Esophagus muscularis mucosa (tissue), 4 donors: ENCODE measurements at regions not wholly inside any gene's neighbourhood (a gene's known extent, or its start where the extent isn't known, plus 50 kb on each side); places are given as distances from the start of the nearest gene placed in this dataset.

ENCODE experiments used
- DNase-seq: peaks from one replicate; pipeline ENCODE4 v3.0.0-alpha.2; 2017; ENCODE audit errors: extremely low spot score
- H3K27ac ChIP-seq, 4 donors: fragments of 200-600 bp; sonication (generic); replicated peaks in 1 of 4; 1 replicate in 3 of 4; 2 replicates in 1 of 4; pipeline ENCODE4 v1.5.1; 2016 to 2019; ENCODE audit warnings: mild to moderate bottlenecking in 1 of 4
- H3K27me3 ChIP-seq, 4 donors: fragments of 200-600 bp; sonication (generic); one replicate each; pipeline versions ENCODE4 v1.5.1 to v1.6.0; 2016 to 2019
- H3K36me3 ChIP-seq, 4 donors: fragments of 200-600 bp; sonication (generic); one replicate each; pipeline ENCODE4 v1.5.1; 2016 to 2019
- H3K4me1 ChIP-seq, 4 donors: fragments of 200-600 bp; sonication (generic); one replicate each; pipeline ENCODE4 v1.5.1; 2016 to 2019
- H3K4me3 ChIP-seq, 4 donors: fragments of 200-600 bp; sonication (generic); 1 replicate in 2 of 4; 2 replicates in 2 of 4; pipeline ENCODE4 v1.5.1; 2016 to 2019; ENCODE audit warnings: mild to moderate bottlenecking in 4 of 4, moderate library complexity in 1 of 4
- H3K9me3 ChIP-seq, 4 donors: fragments of 200-600 bp; sonication (generic); 1 replicate in 3 of 4; 2 replicates in 1 of 4; pipeline ENCODE4 v1.5.1; 2016 to 2019
- CTCF ChIP-seq, 3 experiments: fragments of 200-600 bp in 2 of 3; fragments of 450-650 bp in 1 of 3; sonication (generic) in 2 of 3; IDR thresholded peaks; one replicate each; pipeline ENCODE4 v1.5.1; 2017 to 2019; ENCODE audit warnings: antibody characterized with exemption in 3 of 3, mild to moderate bottlenecking in 2 of 3, moderate library complexity in 1 of 3
- EP300 ChIP-seq: sonication (generic); formaldehyde crosslinking; IDR thresholded peaks from one replicate; pipeline ENCODE4 v1.6.1; 2017; ENCODE audit warnings: antibody characterized with exemption
- POLR2A ChIP-seq: fragments of 450-650 bp; IDR thresholded peaks from one replicate; pipeline ENCODE4 v1.6.1; 2017; ENCODE audit warnings: antibody characterized with exemption, moderate library complexity, mild to moderate bottlenecking, low read depth
- POLR2AphosphoS5 ChIP-seq, 2 donors: sonication (generic); formaldehyde crosslinking; IDR thresholded peaks; one replicate each; pipeline ENCODE4 v1.6.1; 2017; ENCODE audit warnings: antibody characterized with exemption in 2 of 2
- WGBS: methylation state at CpG from one replicate; pipeline ENCODE4 v1.1.5; 2018; 5-methylcytosine and 5-hydroxymethylcytosine counted together
- intact Hi-C: fragments of 100-400 bp; cut with DNase I; formaldehyde crosslinking; loops from one replicate; pipeline ENCODE4 v1.15.1; 2023

DNA sequence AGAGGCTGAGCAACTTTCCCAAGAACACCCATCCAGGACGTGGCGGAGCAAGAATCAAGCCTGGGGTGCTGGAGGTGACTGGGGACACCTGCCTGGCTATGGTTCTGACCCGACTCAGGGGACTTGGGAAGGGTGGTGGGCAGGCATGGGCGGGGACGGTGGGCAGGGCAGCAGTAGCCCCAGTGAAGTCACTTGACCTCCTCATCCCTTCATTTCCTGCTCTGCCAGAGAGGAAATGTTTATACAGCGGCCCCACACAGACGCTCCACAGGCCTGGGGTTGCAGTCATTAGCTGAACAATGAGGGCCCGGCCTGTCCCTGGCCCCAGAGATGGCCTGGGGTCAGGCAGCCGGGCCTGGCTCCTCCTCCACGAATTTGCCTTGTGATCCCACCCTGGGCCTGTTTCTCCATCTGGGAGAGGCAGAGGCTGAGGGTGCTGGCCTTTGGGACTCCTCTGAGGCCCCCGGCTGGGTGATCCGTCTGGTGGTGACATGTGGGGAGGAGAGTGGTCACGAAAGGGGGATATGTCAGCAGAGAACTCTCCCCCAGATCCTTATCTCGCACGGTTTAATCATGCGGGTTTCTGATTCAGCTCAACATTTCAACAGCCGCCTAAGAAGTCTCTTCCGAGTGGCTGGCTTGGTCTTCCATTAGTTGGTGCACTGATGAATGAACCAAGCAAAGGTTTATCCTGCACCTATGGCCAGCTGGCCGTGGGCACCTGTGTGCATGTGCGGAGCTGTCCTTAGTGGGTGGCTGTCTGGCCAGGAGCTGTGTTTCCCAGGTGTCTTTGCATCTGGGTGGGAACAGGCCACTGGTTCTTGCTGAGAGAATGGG is 175.9 kb downstream of the IRF8 start:
- H3K4me3 ChIP-seq = no peak overlapping the region
- peaks cover 0 to 23% (median 8%) of the 10 kb centered on the region in 4 donors for H3K4me1 ChIP-seq
- H3K36me3 ChIP-seq = no peaks in the 10 kb centered on the region
- no peak for DNase-seq
- H3K27me3 ChIP-seq = no peaks in the 10 kb centered on the region
- H3K9me3 ChIP-seq = no peaks in the 10 kb centered on the region
- intact Hi-C loops = loop anchor here (10.0 kb wide), 1 partner anchor 140 kb away; no protein-coding TSS in a partner anchor
- H3K27ac ChIP-seq = no peak overlapping the region
- TF ChIP-seq EP300 (no peak), CTCF (IDR thresholded peaks at IDR 0.05) (no peak), POLR2AphosphoS5 (IDR thresholded peaks at IDR 0.05) (no peak), POLR2A (no peak)
- WGBS = 80% methylated on average over 16 of the region's 20 CpGs

DNA sequence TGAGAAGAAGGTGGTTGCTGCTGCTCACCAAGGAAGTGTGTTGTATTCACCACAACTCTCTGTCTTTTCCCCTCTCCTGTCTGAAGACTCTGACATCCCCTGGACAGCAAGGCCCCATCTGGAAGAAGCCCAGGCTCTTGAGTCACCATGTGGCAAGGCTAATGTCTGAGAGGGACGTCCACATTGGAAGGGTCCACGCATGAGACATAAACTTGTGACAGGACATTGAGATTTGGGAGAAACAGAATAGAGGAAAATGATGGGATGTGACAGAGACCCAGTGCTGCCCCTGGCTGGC is 176.5 kb downstream of the IRF8 start:
- TF ChIP-seq POLR2AphosphoS5 (IDR thresholded peaks at IDR 0.05) = no peak
- TF ChIP-seq POLR2A = no peak
- no peak for TF ChIP-seq EP300
- TF ChIP-seq CTCF (IDR thresholded peaks at IDR 0.05) = no peak
- intact Hi-C loops = loop anchor here (10.0 kb wide), 1 partner anchor 139 kb away; no protein-coding TSS in a partner anchor
- no peak for DNase-seq

DNA sequence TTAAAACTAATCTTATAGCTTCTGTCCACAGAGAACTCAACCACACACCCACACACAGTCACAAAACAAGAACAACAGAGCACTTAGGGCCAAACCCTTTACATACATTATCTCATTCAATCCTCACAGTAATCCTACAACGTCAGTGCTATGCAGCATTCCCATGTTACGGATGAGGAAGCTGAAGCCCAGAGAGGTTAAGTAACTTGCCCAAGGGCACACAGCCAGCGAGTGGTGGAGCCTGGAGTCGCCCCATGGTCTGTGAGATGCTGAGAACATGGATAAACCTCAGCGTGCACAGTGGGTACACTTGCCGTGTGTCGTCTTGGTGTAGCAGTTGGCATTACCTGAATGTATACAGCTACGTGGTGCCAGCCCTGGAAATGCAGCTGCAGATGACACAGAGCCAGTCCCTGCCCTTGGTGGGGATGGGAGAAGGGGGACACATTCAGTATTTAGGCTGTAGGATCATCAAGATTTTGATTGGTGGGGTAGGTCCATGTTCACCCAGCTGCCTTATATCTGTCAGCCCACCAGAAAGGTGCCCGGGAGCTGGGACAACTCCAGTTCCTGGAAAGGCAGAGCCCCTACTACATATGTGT is 177.0 kb downstream of the IRF8 start:
- intact Hi-C loops = loop anchor here (10.0 kb wide), 1 partner anchor 139 kb away; no protein-coding TSS in a partner anchor
- no peak for DNase-seq
- Histone ChIP-seq H3K36me3 (no peaks in the 10 kb centered on the region), H3K4me1 (peaks cover 0 to 12% (median 3%) of the 10 kb centered on the region in 4 donors), H3K27ac (no peak overlapping the region), H3K27me3 (no peaks in the 10 kb centered on the region), H3K4me3 (no peak overlapping the region), H3K9me3 (no peaks in the 10 kb centered on the region)
- TF ChIP-seq EP300 = no peak
- TF ChIP-seq POLR2A = no peak
- no peak for TF ChIP-seq CTCF (IDR thresholded peaks at IDR 0.05)
- TF ChIP-seq POLR2AphosphoS5 (IDR thresholded peaks at IDR 0.05) = no peak
- WGBS = 84% methylated on average over 8 of the region's 9 CpGs

More for the DNA sequence above, 176.5 kb downstream of the IRF8 start:
- H3K36me3 ChIP-seq = no peaks in the 10 kb centered on the region
- no peaks in the 10 kb centered on the region for H3K9me3 ChIP-seq
- no peak overlapping the region for H3K27ac ChIP-seq
- H3K27me3 ChIP-seq = no peaks in the 10 kb centered on the region
- peaks cover 0 to 17% (median 6%) of the 10 kb centered on the region in 4 donors for H3K4me1 ChIP-seq
- WGBS = 87% methylated on average over 2 of the region's 2 CpGs
- H3K4me3 ChIP-seq = no peak overlapping the region

GRCh38 chr16:86076606-86077005 is 177.6 kb downstream of the IRF8 start:
- intact Hi-C loops = loop anchor here (10.0 kb wide), 1 partner anchor 138 kb away; no protein-coding TSS in a partner anchor
- DNase-seq = no peak
- H3K4me3 ChIP-seq = no peak overlapping the region
- H3K4me1 ChIP-seq = peaks cover 0 to 10% (median 2%) of the 10 kb centered on the region in 4 donors
- H3K9me3 ChIP-seq = no peaks in the 10 kb centered on the region
- H3K27me3 ChIP-seq = no peaks in the 10 kb centered on the region
- no peaks in the 10 kb centered on the region for H3K36me3 ChIP-seq
- no peak overlapping the region for H3K27ac ChIP-seq
- no peak for TF ChIP-seq EP300
- WGBS = 100% methylated on average over 5 of the region's 5 CpGs

- intact Hi-C loops = loop anchor here (10.0 kb wide), 1 partner anchor 137 kb away; no protein-coding TSS in a partner anchor
Observed at GRCh38 chr16:86077243-86077940, 178.4 kb downstream of the IRF8 start.

More at GRCh38 chr16:86077243-86077940, 178.4 kb downstream of the IRF8 start:
- Histone ChIP-seq H3K4me1 (peaks cover 0 to 10% (median 2%) of the 10 kb centered on the region in 4 donors), H3K4me3 (no peak overlapping the region), H3K9me3 (no peaks in the 10 kb centered on the region), H3K36me3 (no peaks in the 10 kb centered on the region), H3K27ac (no peak overlapping the region), H3K27me3 (no peaks in the 10 kb centered on the region)
- no peak for DNase-seq
- TF ChIP-seq CTCF (IDR thresholded peaks at IDR 0.05) (no peak), POLR2A (no peak), EP300 (no peak), POLR2AphosphoS5 (IDR thresholded peaks at IDR 0.05) (no peak)
- WGBS = 87% methylated on average over 17 of the region's 17 CpGs
